Mesenchymal stem cell (in vitro differentiated cells and primary cell): ENCODE measurements at regions not wholly inside any gene's neighbourhood (a gene's known extent, or its start where the extent isn't known, plus 50 kb on each side); places are given as distances from the start of the nearest gene placed in this dataset.
A peak's percentile ranks its signal among the peaks of the same experiment; 100 is the strongest.

Source experiments
- DNase-seq: peaks from one replicate; pipeline ENCODE4 v3.0.0-alpha.2; 2013
- H2AFZ ChIP-seq: one replicate; pipeline ENCODE4 v1.6.1; 2013; ENCODE audit warnings: low read depth, mild to moderate bottlenecking, control low read depth, inconsistent platforms, low read length, moderate library complexity
- H2AK5ac ChIP-seq: 2 replicates; pipeline ENCODE4 v1.6.1; 2013; ENCODE audit warnings: low read length, moderate library complexity, mild to moderate bottlenecking, inconsistent platforms; ENCODE audit not compliant: severe bottlenecking
- H2BK120ac ChIP-seq: one replicate; pipeline ENCODE4 v1.6.1; 2013; ENCODE audit warnings: low read depth, mild to moderate bottlenecking, inconsistent platforms, low read length, moderate library complexity
- H2BK12ac ChIP-seq, 2 experiments: one replicate each; pipeline ENCODE4 v1.6.1; 2013; ENCODE audit warnings: inconsistent platforms in 2 of 2, low read length in 2 of 2, mild to moderate bottlenecking in 2 of 2, moderate library complexity in 2 of 2, control low read depth in 1 of 2
- H2BK15ac ChIP-seq: one replicate; pipeline ENCODE4 v1.6.1; 2013; ENCODE audit warnings: mild to moderate bottlenecking, low read depth, inconsistent platforms; ENCODE audit not compliant: poor library complexity, severe bottlenecking
- H2BK5ac ChIP-seq: 2 replicates; pipeline ENCODE4 v1.6.1; 2013; ENCODE audit warnings: low read depth, mild to moderate bottlenecking, low read length, control low read depth, inconsistent platforms; ENCODE audit not compliant: poor library complexity, severe bottlenecking
- H3K14ac ChIP-seq, 2 experiments: one replicate each; pipeline ENCODE4 v1.6.1; 2013; ENCODE audit warnings: inconsistent platforms in 2 of 2, low read length in 2 of 2, control low read depth in 1 of 2, mild to moderate bottlenecking in 1 of 2, moderate library complexity in 1 of 2
- H3K18ac ChIP-seq, 2 experiments: one replicate each; pipeline ENCODE4 v1.6.1; 2013; ENCODE audit warnings: inconsistent platforms in 2 of 2, low read length in 2 of 2, control low read depth in 1 of 2, low read depth in 1 of 2, mild to moderate bottlenecking in 1 of 2
- H3K23ac ChIP-seq, 2 experiments: one replicate each; pipeline ENCODE4 v1.6.1; 2013; ENCODE audit warnings: inconsistent platforms in 2 of 2, low read length in 2 of 2, mild to moderate bottlenecking in 2 of 2, moderate library complexity in 2 of 2, control low read depth in 1 of 2
- H3K27ac ChIP-seq: 2 replicates; pipeline ENCODE4 v1.5.1; 2013; ENCODE audit warnings: mild to moderate bottlenecking, moderate library complexity, low read length, control low read depth, inconsistent platforms; ENCODE audit not compliant: poor library complexity, severe bottlenecking
- H3K27me3 ChIP-seq, 2 experiments: 2 replicates each; pipeline versions ENCODE4 v1.6.1 to v1.7.0; 2013; ENCODE audit warnings: low read length in 2 of 2, mild to moderate bottlenecking in 2 of 2, moderate library complexity in 2 of 2, control low read depth in 1 of 2, inconsistent platforms in 1 of 2; ENCODE audit not compliant: control insufficient read depth in 1 of 2, insufficient read depth in 1 of 2
- H3K36me3 ChIP-seq, 2 experiments: 2 replicates each; pipeline versions ENCODE4 v1.6.1 to v1.7.0; 2013; ENCODE audit warnings: low read length in 2 of 2, control low read depth in 1 of 2, inconsistent platforms in 1 of 2, low read depth in 1 of 2, mild to moderate bottlenecking in 1 of 2; ENCODE audit not compliant: insufficient read depth in 2 of 2, control insufficient read depth in 1 of 2
- H3K4ac ChIP-seq, 2 experiments: one replicate each; pipeline ENCODE4 v1.6.1; 2013; ENCODE audit warnings: inconsistent platforms in 2 of 2, low read length in 2 of 2, mild to moderate bottlenecking in 2 of 2, moderate library complexity in 2 of 2, control low read depth in 1 of 2, low read depth in 1 of 2
- H3K4me1 ChIP-seq: 2 replicates; pipeline ENCODE4 v1.6.1; 2013; ENCODE audit warnings: low read depth, low read length, control low read depth; ENCODE audit not compliant: control insufficient read depth, insufficient read depth
- H3K4me2 ChIP-seq: 2 replicates; pipeline ENCODE4 v1.6.1; 2013; ENCODE audit warnings: low read length, mild to moderate bottlenecking, inconsistent platforms; ENCODE audit not compliant: poor library complexity, severe bottlenecking
- H3K4me3 ChIP-seq, 2 experiments: 2 replicates each; pipeline versions ENCODE4 v1.5.1 to v1.7.0; 2013; ENCODE audit warnings: low read length in 2 of 2, mild to moderate bottlenecking in 2 of 2, control low read depth in 1 of 2, low read depth in 1 of 2; ENCODE audit not compliant: insufficient read depth in 1 of 2
- H3K79me1 ChIP-seq: replicated peaks from 2 replicates; pipeline ENCODE4 v1.6.1; 2013; ENCODE audit warnings: mild to moderate bottlenecking, control low read depth, low read length, inconsistent platforms; ENCODE audit not compliant: poor library complexity, severe bottlenecking
- H3K9ac ChIP-seq: 2 replicates; pipeline ENCODE4 v1.7.0; 2013; ENCODE audit warnings: mild to moderate bottlenecking, low read length, moderate library complexity
- H3K9me3 ChIP-seq: 2 replicates; pipeline ENCODE4 v1.7.0; 2013; ENCODE audit warnings: mild to moderate bottlenecking, low read length; ENCODE audit not compliant: control insufficient read depth
- H4K8ac ChIP-seq: one replicate; pipeline ENCODE4 v1.6.1; 2013; ENCODE audit warnings: inconsistent platforms, mild to moderate bottlenecking, low read length, moderate library complexity
- H4K91ac ChIP-seq: one replicate; pipeline ENCODE4 v1.6.1; 2013; ENCODE audit warnings: mild to moderate bottlenecking, low read length, inconsistent platforms
- WGBS: methylation state at CpG from one replicate; pipeline ENCODE4 v1.1.7; 2013; ENCODE audit warnings: mixed read lengths; 5-methylcytosine and 5-hydroxymethylcytosine counted together

DNA sequence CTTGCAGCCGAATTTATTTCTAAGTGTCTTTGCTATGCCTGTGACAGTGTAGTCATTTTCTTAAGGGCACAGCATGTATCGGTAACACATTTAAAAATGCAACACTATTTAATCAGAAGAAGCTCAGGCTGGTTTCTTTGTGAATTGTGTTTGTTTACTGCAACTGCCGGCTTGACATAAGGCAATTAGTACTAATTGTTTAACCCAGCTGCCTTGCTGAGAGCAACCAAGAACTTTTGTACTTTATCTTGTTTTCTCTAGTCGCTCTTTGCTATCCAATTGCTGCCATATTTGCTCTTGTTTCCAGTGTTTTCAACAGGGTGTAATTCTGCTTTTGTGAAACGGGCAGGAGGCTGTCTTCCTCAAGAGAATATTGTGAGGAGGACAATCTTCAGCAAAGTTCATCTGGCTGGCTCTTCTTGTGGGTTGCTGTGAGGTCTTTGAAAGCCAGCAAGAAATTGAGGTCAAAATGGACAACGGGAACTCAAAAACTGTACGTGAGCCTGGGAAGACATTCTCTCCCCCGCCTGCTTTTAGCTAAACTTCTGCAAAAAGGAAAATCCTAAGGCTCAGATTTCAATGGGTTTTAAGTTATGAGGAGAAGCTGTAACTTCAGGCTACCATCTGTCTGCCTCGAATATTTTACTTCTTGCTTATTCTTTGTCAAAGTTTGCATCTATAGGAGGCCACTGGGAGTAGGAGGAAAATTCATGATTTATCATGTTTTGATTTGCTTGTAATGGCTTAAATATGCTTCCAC lies 75.8 kb upstream of the TSHZ3 start:
- Histone ChIP-seq H3K4me3 (no peak overlapping the region), H2AK5ac (no peak overlapping the region), H4K8ac (no peak overlapping the region), H2BK120ac (no peak overlapping the region), H2BK5ac (no peak overlapping the region), H2BK12ac (no peak overlapping the region), H3K14ac (no peak overlapping the region), H3K36me3 (no peaks in the 10 kb centered on the region), H3K23ac (no peak overlapping the region), H3K27me3 (no peaks in the 10 kb centered on the region), H4K91ac (no peak overlapping the region), H3K18ac (no peak overlapping the region), H3K4me2 (no peak overlapping the region), H3K4me1 (no peaks in the 10 kb centered on the region), H3K4ac (no peak overlapping the region), H3K79me1 (no peaks in the 10 kb centered on the region), H3K9me3 (no peaks in the 10 kb centered on the region), H2BK15ac (no peak overlapping the region), H3K27ac (no peak overlapping the region), H3K9ac (no peak overlapping the region), H2AFZ (no peak overlapping the region)
- no peak for DNase-seq
- 89% methylated on average over 8 of the region's 9 CpGs for WGBS

DNA sequence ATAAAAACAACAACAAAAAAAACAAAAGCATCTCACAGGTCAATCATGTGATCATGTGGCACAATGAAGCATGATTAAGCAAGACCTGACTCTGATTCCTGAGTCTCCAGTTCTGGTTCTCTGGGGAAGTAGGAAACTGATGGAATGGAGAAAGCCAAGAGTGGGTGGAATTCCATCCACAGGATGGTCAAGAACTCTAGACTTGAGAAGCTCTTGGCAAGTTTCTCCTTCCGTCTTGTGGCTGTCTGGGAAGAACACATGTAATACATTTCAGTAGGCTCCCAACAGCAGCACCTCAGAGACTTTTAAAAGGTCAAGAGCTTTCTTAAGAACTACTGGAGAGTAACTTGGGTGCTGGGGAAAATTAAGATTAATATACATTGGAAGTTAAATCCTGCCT lies 78.6 kb upstream of the TSHZ3 start:
- H3K4me3 ChIP-seq = no peak overlapping the region
- no peak overlapping the region for H3K4me2 ChIP-seq
- DNase-seq = no peak
- H3K18ac ChIP-seq = no peak overlapping the region
- no peaks in the 10 kb centered on the region for H3K79me1 ChIP-seq
- H2BK15ac ChIP-seq = no peak overlapping the region
- no peaks in the 10 kb centered on the region for H3K36me3 ChIP-seq
- H2BK12ac ChIP-seq = no peak overlapping the region
- H3K27me3 ChIP-seq = no peaks in the 10 kb centered on the region
- no peak overlapping the region for H2BK120ac ChIP-seq
- no peak overlapping the region for H3K27ac ChIP-seq
- no peak overlapping the region for H3K9ac ChIP-seq
- H3K4me1 ChIP-seq = no peaks in the 10 kb centered on the region
- no peak overlapping the region for H3K14ac ChIP-seq
- no peak overlapping the region for H3K4ac ChIP-seq
- H2AK5ac ChIP-seq = no peak overlapping the region
- no peak overlapping the region for H2BK5ac ChIP-seq
- no peak overlapping the region for H2AFZ ChIP-seq
- H4K8ac ChIP-seq = no peak overlapping the region
- H3K9me3 ChIP-seq = no peaks in the 10 kb centered on the region
- no peak overlapping the region for H4K91ac ChIP-seq
- WGBS = no CpG with 5 or more reads among the region's 1 CpG
- no peak overlapping the region for H3K23ac ChIP-seq

DNA sequence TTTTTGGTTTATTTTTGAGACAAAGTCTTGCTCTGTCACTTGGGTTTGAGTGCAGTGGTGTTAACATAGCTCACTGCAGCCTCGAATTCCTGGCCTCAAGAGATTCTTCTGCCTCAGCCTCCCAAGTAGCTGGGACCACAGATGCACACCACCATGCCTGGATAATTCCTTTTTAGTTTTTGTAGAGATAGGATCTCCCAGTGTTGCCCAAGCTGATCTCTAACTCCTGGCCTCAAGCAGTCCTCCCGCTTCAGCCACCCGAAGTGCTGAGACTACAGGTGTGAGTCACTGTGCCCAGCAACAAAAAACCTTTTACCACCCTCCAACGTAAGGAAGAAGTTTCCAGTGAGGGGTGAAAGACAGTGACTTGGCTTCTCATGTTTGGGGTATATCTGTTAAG lies 81.1 kb upstream of the TSHZ3 start:
- no peak overlapping the region for H3K23ac ChIP-seq
- no peak overlapping the region for H3K4ac ChIP-seq
- no peak overlapping the region for H2AFZ ChIP-seq
- no peaks in the 10 kb centered on the region for H3K27me3 ChIP-seq
- H3K36me3 ChIP-seq = no peaks in the 10 kb centered on the region
- no peak overlapping the region for H2BK12ac ChIP-seq
- H2BK15ac ChIP-seq = no peak overlapping the region
- no peak overlapping the region for H4K8ac ChIP-seq
- DNase-seq = no peak
- no peak overlapping the region for H3K14ac ChIP-seq
- H2BK5ac ChIP-seq = no peak overlapping the region
- H2BK120ac ChIP-seq = no peak overlapping the region
- no peak overlapping the region for H3K9ac ChIP-seq
- WGBS = 87% methylated on average over 3 of the region's 4 CpGs
- no peak overlapping the region for H2AK5ac ChIP-seq
- no peak overlapping the region for H3K4me2 ChIP-seq
- no peak overlapping the region for H4K91ac ChIP-seq
- no peak overlapping the region for H3K18ac ChIP-seq
- no peaks in the 10 kb centered on the region for H3K4me1 ChIP-seq
- peaks cover 7% of the 10 kb centered on the region for H3K9me3 ChIP-seq
- H3K79me1 ChIP-seq = no peaks in the 10 kb centered on the region
- no peak overlapping the region for H3K27ac ChIP-seq
- H3K4me3 ChIP-seq = no peak overlapping the region

DNA sequence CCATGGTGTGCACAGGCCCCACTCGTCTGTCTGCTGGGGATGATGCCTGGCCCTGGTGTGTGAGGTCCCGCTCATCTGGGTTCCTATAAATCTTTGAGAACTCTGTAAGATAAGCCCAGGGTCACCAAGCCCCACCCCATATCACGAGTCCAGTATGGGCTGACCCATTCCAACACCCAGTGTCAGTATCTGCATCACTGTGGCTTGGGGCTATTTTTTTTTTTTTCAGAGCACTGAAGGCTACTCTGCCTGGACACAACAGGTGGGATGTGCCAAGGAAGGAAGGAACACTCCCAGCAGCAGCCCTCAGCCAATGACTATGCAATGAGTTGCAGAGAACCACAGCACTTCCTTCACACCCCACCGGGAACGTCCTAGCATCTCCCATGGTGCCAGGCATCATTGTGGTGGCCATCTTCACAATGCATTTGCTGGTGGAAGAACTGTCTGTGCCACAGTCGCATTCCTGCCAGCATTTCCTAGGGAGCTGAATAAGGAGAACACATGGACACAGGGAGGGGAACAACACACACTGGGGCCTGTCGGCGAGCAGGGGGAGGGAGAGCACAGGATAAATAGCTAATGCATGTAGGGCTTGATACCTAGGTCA lies 83.1 kb upstream of the TSHZ3 start:
- H3K4ac ChIP-seq = no peak overlapping the region

More for the DNA sequence above, 83.1 kb upstream of the TSHZ3 start:
- Histone ChIP-seq H3K4me2 (no peak overlapping the region), H2AFZ (no peak overlapping the region), H2BK5ac (no peak overlapping the region), H2BK12ac (no peak overlapping the region), H3K23ac (peak overlapping the region in 1 of 2 experiments; percentile 23), H3K79me1 (no peaks in the 10 kb centered on the region), H3K4me1 (no peaks in the 10 kb centered on the region), H3K9ac (no peak overlapping the region), H2BK120ac (no peak overlapping the region), H3K36me3 (no peaks in the 10 kb centered on the region), H2BK15ac (no peak overlapping the region), H4K8ac (no peak overlapping the region), H3K18ac (no peak overlapping the region), H3K14ac (peak overlapping the region in 1 of 2 experiments; percentile 75), H2AK5ac (no peak overlapping the region), H3K27ac (no peak overlapping the region), H4K91ac (no peak overlapping the region), H3K9me3 (peaks cover 7% of the 10 kb centered on the region), H3K27me3 (no peaks in the 10 kb centered on the region), H3K4me3 (no peak overlapping the region)
- WGBS = 85% methylated on average over 8 of the region's 8 CpGs
- DNase-seq = no peak
